BJ (cell line): ENCODE measurements at regions not wholly inside any gene's neighbourhood (a gene's known extent, or its start where the extent isn't known, plus 50 kb on each side); places are given as distances from the start of the nearest gene placed in this dataset.

Source experiments
- CTCF ChIA-PET: fragments of 350-600 bp; formaldehyde crosslinking; extraction: SDS; loops from one replicate; lab custom pipeline; 2021; ENCODE audit warnings: antibody characterized with exemption, inconsistent platforms; lab: Yijun Ruan, JAX
- POLR2A ChIA-PET: fragments of 300-600 bp; sonication (Branson Sonifier 250); formaldehyde crosslinking; extraction: SDS; loops from one replicate; lab custom pipeline; 2021; ENCODE audit warnings: antibody characterized with exemption; lab: Charles Lee
- DNase-seq: peaks from one replicate; pipeline ENCODE4 v3.0.0-alpha.2; 2011; ENCODE audit warnings: low read depth
- H3K27me3 ChIP-seq: 2 replicates; pipeline ENCODE4 v1.6.0; 2011; ENCODE audit warnings: low read length; ENCODE audit not compliant: control insufficient read depth, insufficient read depth
- H3K36me3 ChIP-seq: 2 replicates; pipeline ENCODE4 v1.5.1; 2011; ENCODE audit warnings: low read length; ENCODE audit not compliant: control insufficient read depth, insufficient read depth
- H3K4me3 ChIP-seq: 2 replicates; pipeline ENCODE4 v1.5.1; 2011; ENCODE audit warnings: low read depth, mild to moderate bottlenecking, control low read depth, low read length
- CTCF ChIP-seq: IDR thresholded peaks from 2 replicates; pipeline ENCODE4 v1.5.1; 2011; ENCODE audit warnings: low read depth, mild to moderate bottlenecking, control low read depth, inconsistent platforms, low read length, moderate library complexity; ENCODE audit not compliant: insufficient read depth

GRCh38 chr11:91560434-91560833 is 664.2 kb upstream of the FAT3 start:
- DNase-seq, result no peak
- Histone ChIP-seq H3K27me3 (no peaks in the 10 kb centered on the region), H3K4me3 (no peak overlapping the region), H3K36me3 (no peaks in the 10 kb centered on the region)
- ChIA-PET POLR2A (no interaction called here), CTCF (no interaction called here)
- no peak for TF ChIP-seq CTCF

- no peaks in the 10 kb centered on the region for H3K36me3 ChIP-seq
- POLR2A ChIA-PET, result no interaction called here
- no peak overlapping the region for H3K4me3 ChIP-seq
- H3K27me3 ChIP-seq, result no peaks in the 10 kb centered on the region
- DNase-seq, result no peak
- CTCF ChIA-PET, result no interaction called here
- no peak for TF ChIP-seq CTCF
Observed at GRCh38 chr11:91538065-91538464, 686.6 kb upstream of the FAT3 start.

GRCh38 chr11:91536366-91536765 is 688.3 kb upstream of the FAT3 start:
- no peak for DNase-seq
- H3K36me3 ChIP-seq, result no peaks in the 10 kb centered on the region
- CTCF ChIA-PET, result no interaction called here
- POLR2A ChIA-PET, result no interaction called here
- no peaks in the 10 kb centered on the region for H3K27me3 ChIP-seq
- H3K4me3 ChIP-seq, result no peak overlapping the region
- no peak for TF ChIP-seq CTCF

GRCh38 chr11:91528965-91529364 is 695.7 kb upstream of the FAT3 start:
- Histone ChIP-seq H3K27me3 (no peaks in the 10 kb centered on the region), H3K36me3 (no peaks in the 10 kb centered on the region), H3K4me3 (no peak overlapping the region)
- no peak for DNase-seq
- ChIA-PET POLR2A (no interaction called here), CTCF (no interaction called here)
- TF ChIP-seq CTCF, result no peak

GRCh38 chr11:91527380-91528030 is 697.1 kb upstream of the FAT3 start:
- POLR2A ChIA-PET, result no interaction called here
- no peak for TF ChIP-seq CTCF
- no peak for DNase-seq
- Histone ChIP-seq H3K4me3 (no peak overlapping the region), H3K36me3 (no peaks in the 10 kb centered on the region), H3K27me3 (no peaks in the 10 kb centered on the region)
- CTCF ChIA-PET, result no interaction called here
